ENCODE measurements at regions not wholly inside any gene's neighbourhood (a gene's known extent, or its start where the extent isn't known, plus 50 kb on each side); places are given as distances from the start of the nearest gene placed in this dataset.

GRCh38 chr6:48904809-48905208, 558.2 kb downstream of the MMUT start:
- H2BK120ac ChIP-seq (ENCODE audit: low read depth, low read length, poor library complexity, severe bottlenecking) = no peak overlapping the region
- H3T11ph ChIP-seq (ENCODE audit: low read length) = no peak overlapping the region
- H3K9ac ChIP-seq (ENCODE audit: extremely low read depth, insufficient read length, low read length) = no peak overlapping the region
- H3K23me2 ChIP-seq (ENCODE audit: insufficient read length, low read depth, low read length, poor library complexity, severe bottlenecking) = no peaks in the 10 kb centered on the region
- no peak for DNase-seq
- H4K5ac ChIP-seq (ENCODE audit: insufficient read length, low read depth, low read length) = no peak overlapping the region
- H3K23ac ChIP-seq (ENCODE audit: insufficient read length, low read depth, low read length) = no peak overlapping the region
- no peak overlapping the region for H2AK5ac ChIP-seq (ENCODE audit: insufficient read length, low read length)
- no peaks in the 10 kb centered on the region for H3K9me3 ChIP-seq (ENCODE audit: control insufficient read depth, low read depth, low read length)
- H2AFZ ChIP-seq (ENCODE audit: low read length) = no peak overlapping the region
- no peak overlapping the region for H3K14ac ChIP-seq (ENCODE audit: insufficient read depth, low read length)
- TF ChIP-seq CTCF (conservative IDR thresholded peaks at IDR 0.05) = no peak
- H4K8ac ChIP-seq (replicated peaks; ENCODE audit: insufficient read length, low read depth, low read length) = no peak overlapping the region
- H3K79me2 ChIP-seq (ENCODE audit: insufficient read depth, low read length) = no peaks in the 10 kb centered on the region
- no peak overlapping the region for H3K27ac ChIP-seq (ENCODE audit: insufficient read length, low read depth, low read length)
- H3K4ac ChIP-seq (ENCODE audit: low read depth, low read length) = no peak overlapping the region
- H3K4me1 Mint-ChIP-seq = no peaks in the 10 kb centered on the region
- no peaks in the 10 kb centered on the region for H3K9me3 Mint-ChIP-seq
- no peak overlapping the region for H3K56ac ChIP-seq (ENCODE audit: insufficient read length, low read depth, low read length)
- no peak overlapping the region for H2BK15ac ChIP-seq (ENCODE audit: low read depth, low read length)
- H3K27me3 Mint-ChIP-seq (ENCODE audit: low read depth) = no peaks in the 10 kb centered on the region
- no peaks in the 10 kb centered on the region for H3K79me1 ChIP-seq (ENCODE audit: insufficient read depth, low read depth, low read length, poor library complexity, severe bottlenecking)
- no peak overlapping the region for H2BK12ac ChIP-seq (ENCODE audit: insufficient read length, low read depth, low read length)
- H3K4me3 Mint-ChIP-seq = no peak overlapping the region
- no peaks in the 10 kb centered on the region for H3K36me3 Mint-ChIP-seq (ENCODE audit: insufficient read depth in 1 of 3, low read depth in 3 of 3)
- H3K27ac Mint-ChIP-seq = no peak overlapping the region
- H3K4me1 ChIP-seq (ENCODE audit: insufficient read depth, low read length) = no peaks in the 10 kb centered on the region
- no peak overlapping the region for H3K4me2 ChIP-seq (ENCODE audit: insufficient read depth, insufficient read length, low read length)
- H4K91ac ChIP-seq (ENCODE audit: insufficient read length, low read depth, low read length) = no peak overlapping the region
- no peak overlapping the region for H3K18ac ChIP-seq (ENCODE audit: insufficient read length, low read depth, low read length)
- no peak overlapping the region for H2BK20ac ChIP-seq (ENCODE audit: low read depth, low read length, poor library complexity, severe bottlenecking)
- H2BK5ac ChIP-seq (ENCODE audit: insufficient read length, low read length) = no peak overlapping the region
- H3K27me3 ChIP-seq (ENCODE audit: insufficient read depth, low read length) = no peaks in the 10 kb centered on the region
- H4K20me1 ChIP-seq (ENCODE audit: control insufficient read depth, insufficient read depth, insufficient read length) = no peaks in the 10 kb centered on the region

Data from H9 (cell line).